B cell (primary cell): ENCODE measurements at regions not wholly inside any gene's neighbourhood (a gene's known extent, or its start where the extent isn't known, plus 50 kb on each side); places are given as distances from the start of the nearest gene placed in this dataset.
"Not testable (repeated sequence)": the region's sequence is repeated elsewhere in the genome, so short reads cannot be mapped to it uniquely, and the experiment has no call there.

Experiments used
- ATAC-seq: fragments of 200-7000 bp; cut with Tn5 transposase; one replicate; pipeline ENCODE4 v1.10.0; 2021; ENCODE audit warnings: low read depth, mild to moderate bottlenecking, moderate number of reproducible peaks, moderate library complexity
- CTCF ChIA-PET: fragments of 350-600 bp; sonication (Branson Sonifier 250); formaldehyde crosslinking; loops from one replicate; lab custom pipeline; 2021; ENCODE audit warnings: antibody characterized with exemption, inconsistent platforms; lab: Charles Lee
- POLR2A ChIA-PET: fragments of 350-600 bp; sonication (Branson Sonifier 250); formaldehyde crosslinking; loops from one replicate; lab custom pipeline; 2021; ENCODE audit warnings: antibody characterized with exemption; lab: Charles Lee
- DNase-seq: peaks from one replicate; pipeline ENCODE4 v3.0.0; 2013
- H2AFZ ChIP-seq: 2 replicates; pipeline ENCODE4 v1.6.1; 2012; ENCODE audit warnings: mild to moderate bottlenecking, low read depth, low read length; ENCODE audit not compliant: insufficient read depth, poor library complexity, severe bottlenecking
- H3K27ac ChIP-seq, 2 donors: 1 replicate in 1 of 2; 2 replicates in 1 of 2; pipeline ENCODE4 v1.5.1; 2012 to 2013; ENCODE audit warnings: low read length in 2 of 2, mild to moderate bottlenecking in 2 of 2, moderate library complexity in 1 of 2
- H3K27me3 ChIP-seq, 4 experiments: fragments of 200-600 bp in 1 of 4; sonication (generic) in 1 of 4; replicated peaks in 1 of 4; 1 replicate in 2 of 4; 2 replicates in 2 of 4; pipeline versions ENCODE4 v1.6.1 to v1.7.0; 2013 to 2016; ENCODE audit warnings: low read length in 3 of 4, mild to moderate bottlenecking in 2 of 4, mixed read lengths in 1 of 4, moderate library complexity in 1 of 4; ENCODE audit not compliant: insufficient read depth in 4 of 4, control insufficient read depth in 3 of 4; ENCODE audit errors: control extremely low read depth in 1 of 4
- H3K36me3 ChIP-seq, 2 experiments: replicated peaks in 1 of 2; 1 replicate in 1 of 2; 2 replicates in 1 of 2; pipeline versions ENCODE4 v1.6.1 to v1.7.1; 2013; ENCODE audit warnings: low read length in 1 of 2; ENCODE audit not compliant: insufficient read depth in 2 of 2, control insufficient read depth in 1 of 2; ENCODE audit errors: control extremely low read depth in 1 of 2, extremely low read depth in 1 of 2
- H3K4me1 ChIP-seq, 2 donors: fragments of 200-600 bp in 1 of 2; sonication (generic) in 1 of 2; 1 replicate in 1 of 2; 2 replicates in 1 of 2; pipeline versions ENCODE4 v1.5.1 to v1.6.1; 2013 to 2017; ENCODE audit warnings: low read length in 2 of 2; ENCODE audit not compliant: control insufficient read depth in 2 of 2, insufficient read depth in 2 of 2
- H3K4me2 ChIP-seq: replicated peaks from 2 replicates; pipeline ENCODE3; 2012; ENCODE audit warnings: mild to moderate bottlenecking, low read depth, low read length; ENCODE audit not compliant: poor library complexity, severe bottlenecking
- H3K4me3 ChIP-seq, 5 experiments: fragments of 200-600 bp in 1 of 5; sonication (generic) in 1 of 5; 1 replicate in 3 of 5; 2 replicates in 2 of 5; pipeline versions ENCODE4 v1.5.1 to v1.7.0; 2011 to 2016; ENCODE audit warnings: low read length in 4 of 5, mild to moderate bottlenecking in 4 of 5, low read depth in 2 of 5, control low read depth in 1 of 5, moderate library complexity in 1 of 5; ENCODE audit not compliant: insufficient read depth in 1 of 5; ENCODE audit errors: control extremely low read depth in 1 of 5, extremely low read depth in 1 of 5
- H3K79me2 ChIP-seq: fragments of 200-600 bp; sonication (generic); one replicate; pipeline ENCODE4 v1.6.0; 2016; ENCODE audit warnings: low read length; ENCODE audit not compliant: control insufficient read depth, insufficient read depth
- H3K9ac ChIP-seq: fragments of 200-600 bp; sonication (generic); 2 replicates; pipeline ENCODE4 v1.6.1; 2017; ENCODE audit warnings: mild to moderate bottlenecking, low read length, moderate library complexity
- H3K9me3 ChIP-seq, 3 donors: one replicate each; pipeline versions ENCODE4 v1.6.1 to v1.7.1; 2013; ENCODE audit warnings: low read length in 2 of 3; ENCODE audit not compliant: control insufficient read depth in 2 of 3, insufficient read depth in 1 of 3; ENCODE audit errors: control extremely low read depth in 1 of 3
- H4K20me1 ChIP-seq: 2 replicates; pipeline ENCODE4 v1.6.0; 2012; ENCODE audit warnings: mild to moderate bottlenecking, low read length; ENCODE audit not compliant: insufficient read depth, control insufficient read depth, poor library complexity, severe bottlenecking
- H3K27ac Mint-ChIP-seq: one replicate; pipeline ENCODE4 v1.8.0; 2021; ENCODE audit warnings: mixed read lengths
- H3K27me3 Mint-ChIP-seq: one replicate; pipeline ENCODE4 v1.8.0; 2021; ENCODE audit warnings: mixed read lengths
- H3K4me1 Mint-ChIP-seq: one replicate; pipeline ENCODE4 v1.8.0; 2021; ENCODE audit warnings: mixed read lengths
- H3K4me3 Mint-ChIP-seq: one replicate; pipeline ENCODE4 v1.8.0; 2021; ENCODE audit warnings: mixed read lengths
- H3K9me3 Mint-ChIP-seq: one replicate; pipeline ENCODE4 v1.8.0; 2022; ENCODE audit warnings: mixed read lengths; ENCODE audit not compliant: insufficient read depth
- WGBS: methylation state at CpG from one replicate; pipeline ENCODE4 v1.1.5; 2013; ENCODE audit warnings: missing lambda C conversion rate; ENCODE audit not compliant: insufficient coverage; 5-methylcytosine and 5-hydroxymethylcytosine counted together
- intact Hi-C: fragments of 100-400 bp; cut with micrococcal nuclease; formaldehyde crosslinking; loops from one replicate; pipeline ENCODE4 v1.10.0; 2022

DNA sequence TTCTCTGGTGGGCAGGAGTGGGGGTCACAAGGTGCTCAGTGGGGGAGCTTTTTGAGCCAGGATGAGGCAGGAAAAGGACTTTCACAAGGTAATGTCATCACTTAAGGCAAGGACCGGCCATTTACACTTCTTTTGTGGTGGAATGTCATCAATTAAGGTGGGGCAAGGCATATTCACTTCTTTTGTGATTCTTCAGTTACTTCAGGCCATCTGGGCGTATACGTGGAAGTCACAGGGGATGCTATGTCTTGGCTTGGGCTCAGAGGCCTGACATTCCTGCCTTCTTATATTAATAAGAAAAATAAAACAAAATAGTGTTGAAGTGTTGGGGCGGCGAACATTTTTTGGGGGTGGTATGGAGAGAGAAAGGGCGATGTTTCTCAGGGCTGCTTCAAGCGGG is 179.5 kb downstream of the CD83 start:
- CTCF ChIA-PET, H3K27me3 Mint-ChIP-seq: not testable (repeated sequence)

DNA sequence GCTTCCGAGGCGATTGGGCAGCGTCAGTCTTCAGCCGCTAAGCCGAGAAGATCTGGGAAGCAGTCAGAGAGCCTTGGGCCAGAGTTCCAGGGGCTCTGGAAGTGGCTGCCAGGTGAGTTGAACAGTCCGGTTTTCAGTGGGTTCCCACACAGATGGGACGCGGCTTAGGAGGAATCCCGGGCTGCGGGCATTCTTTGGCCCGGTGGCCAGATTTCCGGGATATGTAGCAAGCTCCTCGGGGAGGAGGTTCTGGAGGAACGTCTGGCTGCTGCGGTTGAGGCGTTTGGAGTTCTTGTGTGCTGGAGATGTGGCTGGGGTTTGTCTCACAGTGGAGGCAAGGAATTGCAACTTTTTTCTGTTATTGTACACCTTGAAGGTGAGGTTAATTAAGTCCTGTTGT is 182.6 kb downstream of the CD83 start:
- H3K4me3 ChIP-seq, H3K36me3 ChIP-seq, DNase-seq, H3K27ac Mint-ChIP-seq, H3K9me3 ChIP-seq, intact Hi-C loops, H3K4me1 Mint-ChIP-seq, H3K9ac ChIP-seq, POLR2A ChIA-PET, H3K9me3 Mint-ChIP-seq, H4K20me1 ChIP-seq, H3K79me2 ChIP-seq, H3K27me3 Mint-ChIP-seq, H2AFZ ChIP-seq, ATAC-seq, H3K4me3 Mint-ChIP-seq, H3K4me2 ChIP-seq, H3K27ac ChIP-seq, H3K4me1 ChIP-seq, H3K27me3 ChIP-seq, CTCF ChIA-PET: not testable (repeated sequence)
- 92% methylated on average over 15 of the region's 16 CpGs for WGBS

More for the DNA sequence above, 179.5 kb downstream of the CD83 start:
- H3K79me2 ChIP-seq, H3K4me1 Mint-ChIP-seq, POLR2A ChIA-PET, intact Hi-C loops, H3K9me3 ChIP-seq, H3K27me3 ChIP-seq, H3K9ac ChIP-seq, H2AFZ ChIP-seq, H4K20me1 ChIP-seq, H3K27ac Mint-ChIP-seq, H3K27ac ChIP-seq, H3K4me3 Mint-ChIP-seq, H3K4me1 ChIP-seq, H3K4me2 ChIP-seq, H3K9me3 Mint-ChIP-seq, ATAC-seq, DNase-seq, H3K4me3 ChIP-seq, H3K36me3 ChIP-seq: not testable (repeated sequence)
- WGBS = 100% methylated on average over 1 of the region's 7 CpGs

DNA sequence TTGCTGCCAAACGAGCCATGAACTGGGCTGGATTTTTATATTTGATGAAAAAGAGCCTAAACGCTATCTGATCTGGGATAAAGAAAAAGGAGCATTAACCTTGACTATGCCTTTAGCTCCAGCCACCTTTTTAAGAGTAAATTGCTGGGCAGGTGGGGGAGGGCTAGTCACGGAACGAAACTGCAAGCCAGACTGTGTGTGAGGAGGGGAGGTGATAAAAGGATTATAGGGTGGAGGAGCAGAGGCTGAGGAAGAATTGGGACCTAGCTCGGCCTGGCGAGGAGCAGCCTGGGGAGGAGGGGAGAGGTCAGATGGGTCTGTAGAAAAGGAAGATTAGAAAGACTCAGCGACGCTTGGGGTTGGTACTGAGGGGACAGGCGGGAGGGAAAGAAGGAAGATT is 183.1 kb downstream of the CD83 start:
- WGBS = no CpG with 5 or more reads among the region's 9 CpGs
- intact Hi-C loops, H3K4me2 ChIP-seq: not testable (repeated sequence)

DNA sequence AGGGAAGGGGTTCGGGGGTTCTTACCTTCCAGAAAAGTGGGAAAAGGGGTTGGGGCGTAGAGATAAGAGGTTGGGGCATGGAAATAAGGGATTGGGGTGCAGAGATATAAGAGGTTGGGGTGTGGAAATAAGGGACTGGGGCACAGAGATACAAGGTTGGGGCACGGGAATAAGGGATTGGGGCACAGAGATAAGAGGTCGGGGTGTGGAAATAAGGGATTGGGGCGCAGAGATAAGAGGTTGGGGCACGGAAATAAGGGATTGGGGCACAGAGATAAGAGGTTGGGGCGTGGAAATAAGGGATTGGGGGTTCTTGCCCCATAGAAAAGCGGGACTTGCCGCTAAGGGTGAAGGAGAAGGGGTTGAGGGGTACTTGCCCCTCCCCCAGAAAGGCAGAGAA is 183.9 kb downstream of the CD83 start:
- H3K27ac ChIP-seq, H3K4me3 Mint-ChIP-seq, H3K79me2 ChIP-seq, ATAC-seq, H4K20me1 ChIP-seq, H3K36me3 ChIP-seq, H3K9me3 ChIP-seq, H3K9me3 Mint-ChIP-seq, POLR2A ChIA-PET, H3K4me2 ChIP-seq, H3K4me3 ChIP-seq, H3K27ac Mint-ChIP-seq, CTCF ChIA-PET, H3K4me1 ChIP-seq, DNase-seq, H2AFZ ChIP-seq, H3K27me3 ChIP-seq, intact Hi-C loops, H3K27me3 Mint-ChIP-seq, H3K9ac ChIP-seq: not testable (repeated sequence)
- peaks cover 11% of the 10 kb centered on the region for H3K4me1 Mint-ChIP-seq
- 100% methylated on average over 4 of the region's 9 CpGs for WGBS

More for the DNA sequence above, 183.1 kb downstream of the CD83 start:
- H3K27ac Mint-ChIP-seq, H3K79me2 ChIP-seq, DNase-seq, H3K4me3 Mint-ChIP-seq, H4K20me1 ChIP-seq, H3K4me1 Mint-ChIP-seq, H3K4me3 ChIP-seq, H3K27me3 Mint-ChIP-seq, H3K9me3 Mint-ChIP-seq, H3K9me3 ChIP-seq, H3K4me1 ChIP-seq, H2AFZ ChIP-seq, ATAC-seq, H3K9ac ChIP-seq, H3K27me3 ChIP-seq, POLR2A ChIA-PET, H3K36me3 ChIP-seq, H3K27ac ChIP-seq, CTCF ChIA-PET: not testable (repeated sequence)
